ENCODE measurements at regions not wholly inside any gene's neighbourhood (a gene's known extent, or its start where the extent isn't known, plus 50 kb on each side); places are given as distances from the start of the nearest gene placed in this dataset.

- WGBS, 2 donors, result 71% methylated on average over 8 of the region's 8 CpGs
- no peaks in the 10 kb centered on the region for H3K4me1 ChIP-seq (ENCODE audit: control insufficient read depth in 2 of 2, insufficient read depth in 2 of 2, low read length in 1 of 2)
- no peak overlapping the region for H3K27ac ChIP-seq (ENCODE audit: low read depth in 2 of 2, low read length in 1 of 2)
Observed at GRCh38 chr9:17938035-17938655, 359.3 kb downstream of the SH3GL2 start.

GRCh38 chr9:17942498-17942897, 363.6 kb downstream of the SH3GL2 start:
- Histone ChIP-seq H3K36me3 (ENCODE audit: control insufficient read depth in 2 of 2, insufficient read depth in 2 of 2, low read length in 1 of 2) (no peaks in the 10 kb centered on the region), H3K9me3 (ENCODE audit: control insufficient read depth in 2 of 2, insufficient read depth in 1 of 2, low read depth in 1 of 2, low read length in 1 of 2) (no peaks in the 10 kb centered on the region), H3K27ac (ENCODE audit: low read depth in 2 of 2, low read length in 1 of 2) (no peak overlapping the region), H3K4me1 (ENCODE audit: control insufficient read depth in 2 of 2, insufficient read depth in 2 of 2, low read length in 1 of 2) (no peaks in the 10 kb centered on the region), H3K27me3 (ENCODE audit: control insufficient read depth in 1 of 2, insufficient read depth in 2 of 2, low read length in 2 of 2) (no peaks in the 10 kb centered on the region), H3K4me3 (ENCODE audit: low read depth in 1 of 2, low read length in 2 of 2) (no peak overlapping the region)
- 87 to 93% methylated on average over 1 of the region's 1 CpG for WGBS, 2 donors

More at GRCh38 chr9:17938035-17938655, 359.3 kb downstream of the SH3GL2 start:
- H3K36me3 ChIP-seq (ENCODE audit: control insufficient read depth in 2 of 2, insufficient read depth in 2 of 2, low read length in 1 of 2), result no peaks in the 10 kb centered on the region
- H3K27me3 ChIP-seq (ENCODE audit: control insufficient read depth in 1 of 2, insufficient read depth in 2 of 2, low read length in 2 of 2), result no peaks in the 10 kb centered on the region
- H3K9me3 ChIP-seq (ENCODE audit: control insufficient read depth in 2 of 2, insufficient read depth in 1 of 2, low read depth in 1 of 2, low read length in 1 of 2), result no peaks in the 10 kb centered on the region
- no peak overlapping the region for H3K4me3 ChIP-seq (ENCODE audit: low read depth in 1 of 2, low read length in 2 of 2)

GRCh38 chr9:17955409-17955808, 376.5 kb downstream of the SH3GL2 start:
- no peak overlapping the region for H3K4me3 ChIP-seq (ENCODE audit: low read depth in 1 of 2, low read length in 2 of 2)
- no peaks in the 10 kb centered on the region for H3K36me3 ChIP-seq (ENCODE audit: control insufficient read depth in 2 of 2, insufficient read depth in 2 of 2, low read length in 1 of 2)
- H3K9me3 ChIP-seq (ENCODE audit: control insufficient read depth in 2 of 2, insufficient read depth in 1 of 2, low read depth in 1 of 2, low read length in 1 of 2), result no peaks in the 10 kb centered on the region
- no peaks in the 10 kb centered on the region for H3K27me3 ChIP-seq (ENCODE audit: control insufficient read depth in 1 of 2, insufficient read depth in 2 of 2, low read length in 2 of 2)
- H3K4me1 ChIP-seq (ENCODE audit: control insufficient read depth in 2 of 2, insufficient read depth in 2 of 2, low read length in 1 of 2), result no peaks in the 10 kb centered on the region
- H3K27ac ChIP-seq (ENCODE audit: low read depth in 2 of 2, low read length in 1 of 2), result no peak overlapping the region
- WGBS, 2 donors, result 60 to 80% methylated on average over 2 of the region's 2 CpGs

GRCh38 chr9:17958363-17958762, 379.5 kb downstream of the SH3GL2 start:
- Histone ChIP-seq H3K4me1 (ENCODE audit: control insufficient read depth in 2 of 2, insufficient read depth in 2 of 2, low read length in 1 of 2) (no peaks in the 10 kb centered on the region), H3K9me3 (ENCODE audit: control insufficient read depth in 2 of 2, insufficient read depth in 1 of 2, low read depth in 1 of 2, low read length in 1 of 2) (no peaks in the 10 kb centered on the region)

GRCh38 chr9:17962747-17963146, 383.9 kb downstream of the SH3GL2 start:
- 43 to 46% methylated on average over 3 of the region's 3 CpGs for WGBS, 2 donors
- Histone ChIP-seq H3K4me3 (ENCODE audit: low read depth in 1 of 2, low read length in 2 of 2) (no peak overlapping the region), H3K4me1 (ENCODE audit: control insufficient read depth in 2 of 2, insufficient read depth in 2 of 2, low read length in 1 of 2) (no peaks in the 10 kb centered on the region), H3K27me3 (ENCODE audit: control insufficient read depth in 1 of 2, insufficient read depth in 2 of 2, low read length in 2 of 2) (no peaks in the 10 kb centered on the region), H3K9me3 (ENCODE audit: control insufficient read depth in 2 of 2, insufficient read depth in 1 of 2, low read depth in 1 of 2, low read length in 1 of 2) (no peaks in the 10 kb centered on the region), H3K27ac (ENCODE audit: low read depth in 2 of 2, low read length in 1 of 2) (no peak overlapping the region), H3K36me3 (ENCODE audit: control insufficient read depth in 2 of 2, insufficient read depth in 2 of 2, low read length in 1 of 2) (no peaks in the 10 kb centered on the region)

More at GRCh38 chr9:17958363-17958762, 379.5 kb downstream of the SH3GL2 start:
- H3K36me3 ChIP-seq (ENCODE audit: control insufficient read depth in 2 of 2, insufficient read depth in 2 of 2, low read length in 1 of 2), result no peaks in the 10 kb centered on the region
- H3K27me3 ChIP-seq (ENCODE audit: control insufficient read depth in 1 of 2, insufficient read depth in 2 of 2, low read length in 2 of 2), result no peaks in the 10 kb centered on the region
- H3K27ac ChIP-seq (ENCODE audit: low read depth in 2 of 2, low read length in 1 of 2), result no peak overlapping the region
- H3K4me3 ChIP-seq (ENCODE audit: low read depth in 1 of 2, low read length in 2 of 2), result no peak overlapping the region
- WGBS, 2 donors, result 55 to 57% methylated on average over 2 of the region's 2 CpGs

- Histone ChIP-seq H3K9me3 (ENCODE audit: control insufficient read depth in 2 of 2, insufficient read depth in 1 of 2, low read depth in 1 of 2, low read length in 1 of 2) (no peaks in the 10 kb centered on the region), H3K36me3 (ENCODE audit: control insufficient read depth in 2 of 2, insufficient read depth in 2 of 2, low read length in 1 of 2) (no peaks in the 10 kb centered on the region), H3K4me3 (ENCODE audit: low read depth in 1 of 2, low read length in 2 of 2) (no peak overlapping the region), H3K27ac (ENCODE audit: low read depth in 2 of 2, low read length in 1 of 2) (no peak overlapping the region), H3K4me1 (ENCODE audit: control insufficient read depth in 2 of 2, insufficient read depth in 2 of 2, low read length in 1 of 2) (no peaks in the 10 kb centered on the region), H3K27me3 (ENCODE audit: control insufficient read depth in 1 of 2, insufficient read depth in 2 of 2, low read length in 2 of 2) (no peaks in the 10 kb centered on the region)
- WGBS, 2 donors, result 67 to 72% methylated on average over 5 of the region's 5 CpGs
Observed at GRCh38 chr9:17963498-17963897, 384.6 kb downstream of the SH3GL2 start.

GRCh38 chr9:17967731-17968130, 388.9 kb downstream of the SH3GL2 start:
- 39 to 48% methylated on average over 3 of the region's 3 CpGs for WGBS, 2 donors
- H3K36me3 ChIP-seq (ENCODE audit: control insufficient read depth in 2 of 2, insufficient read depth in 2 of 2, low read length in 1 of 2), result no peaks in the 10 kb centered on the region
- no peak overlapping the region for H3K4me3 ChIP-seq (ENCODE audit: low read depth in 1 of 2, low read length in 2 of 2)

GRCh38 chr9:17969232-17969631, 390.4 kb downstream of the SH3GL2 start:
- Histone ChIP-seq H3K4me3 (ENCODE audit: low read depth in 1 of 2, low read length in 2 of 2) (no peak overlapping the region), H3K4me1 (ENCODE audit: control insufficient read depth in 2 of 2, insufficient read depth in 2 of 2, low read length in 1 of 2) (no peaks in the 10 kb centered on the region), H3K27ac (ENCODE audit: low read depth in 2 of 2, low read length in 1 of 2) (no peak overlapping the region), H3K27me3 (ENCODE audit: control insufficient read depth in 1 of 2, insufficient read depth in 2 of 2, low read length in 2 of 2) (no peaks in the 10 kb centered on the region), H3K9me3 (ENCODE audit: control insufficient read depth in 2 of 2, insufficient read depth in 1 of 2, low read depth in 1 of 2, low read length in 1 of 2) (no peaks in the 10 kb centered on the region), H3K36me3 (ENCODE audit: control insufficient read depth in 2 of 2, insufficient read depth in 2 of 2, low read length in 1 of 2) (no peaks in the 10 kb centered on the region)
- 0 to 9% methylated on average over 1 of the region's 1 CpG for WGBS, 2 donors

More at GRCh38 chr9:17967731-17968130, 388.9 kb downstream of the SH3GL2 start:
- Histone ChIP-seq H3K9me3 (ENCODE audit: control insufficient read depth in 2 of 2, insufficient read depth in 1 of 2, low read depth in 1 of 2, low read length in 1 of 2) (no peaks in the 10 kb centered on the region), H3K4me1 (ENCODE audit: control insufficient read depth in 2 of 2, insufficient read depth in 2 of 2, low read length in 1 of 2) (no peaks in the 10 kb centered on the region), H3K27me3 (ENCODE audit: control insufficient read depth in 1 of 2, insufficient read depth in 2 of 2, low read length in 2 of 2) (no peaks in the 10 kb centered on the region), H3K27ac (ENCODE audit: low read depth in 2 of 2, low read length in 1 of 2) (no peak overlapping the region)

- Histone ChIP-seq H3K27ac (ENCODE audit: low read depth in 2 of 2, low read length in 1 of 2) (no peak overlapping the region), H3K36me3 (ENCODE audit: control insufficient read depth in 2 of 2, insufficient read depth in 2 of 2, low read length in 1 of 2) (no peaks in the 10 kb centered on the region), H3K9me3 (ENCODE audit: control insufficient read depth in 2 of 2, insufficient read depth in 1 of 2, low read depth in 1 of 2, low read length in 1 of 2) (no peaks in the 10 kb centered on the region), H3K27me3 (ENCODE audit: control insufficient read depth in 1 of 2, insufficient read depth in 2 of 2, low read length in 2 of 2) (no peaks in the 10 kb centered on the region), H3K4me3 (ENCODE audit: low read depth in 1 of 2, low read length in 2 of 2) (no peak overlapping the region), H3K4me1 (ENCODE audit: control insufficient read depth in 2 of 2, insufficient read depth in 2 of 2, low read length in 1 of 2) (no peaks in the 10 kb centered on the region)
Observed at GRCh38 chr9:17970277-17970676, 391.4 kb downstream of the SH3GL2 start.

GRCh38 chr9:17978773-17979172, 399.9 kb downstream of the SH3GL2 start:
- Histone ChIP-seq H3K27me3 (ENCODE audit: control insufficient read depth in 1 of 2, insufficient read depth in 2 of 2, low read length in 2 of 2) (no peaks in the 10 kb centered on the region), H3K4me3 (ENCODE audit: low read depth in 1 of 2, low read length in 2 of 2) (no peak overlapping the region), H3K9me3 (ENCODE audit: control insufficient read depth in 2 of 2, insufficient read depth in 1 of 2, low read depth in 1 of 2, low read length in 1 of 2) (peaks cover 0 to 3% of the 10 kb centered on the region in 2 donors), H3K27ac (ENCODE audit: low read depth in 2 of 2, low read length in 1 of 2) (no peak overlapping the region), H3K4me1 (ENCODE audit: control insufficient read depth in 2 of 2, insufficient read depth in 2 of 2, low read length in 1 of 2) (no peaks in the 10 kb centered on the region), H3K36me3 (ENCODE audit: control insufficient read depth in 2 of 2, insufficient read depth in 2 of 2, low read length in 1 of 2) (no peaks in the 10 kb centered on the region)
- WGBS, 2 donors, result 89 to 93% methylated on average over 2 of the region's 2 CpGs

All from esophagus (tissue), 2 donors.